Esophagus muscularis mucosa (tissue), 3 donors: ENCODE measurements at regions not wholly inside any gene's neighbourhood (a gene's known extent, or its start where the extent isn't known, plus 50 kb on each side); places are given as distances from the start of the nearest gene placed in this dataset.

Source experiments
- POLR2A ChIP-seq: fragments of 450-650 bp; IDR thresholded peaks from one replicate; pipeline ENCODE4 v1.6.1; 2017; ENCODE audit warnings: antibody characterized with exemption, moderate library complexity, mild to moderate bottlenecking, low read depth
- POLR2AphosphoS5 ChIP-seq, 2 donors: sonication (generic); formaldehyde crosslinking; IDR thresholded peaks; one replicate each; pipeline ENCODE4 v1.6.1; 2017; ENCODE audit warnings: antibody characterized with exemption in 2 of 2
- TF ChIP-seq, protein P1 (sequence below), 3 experiments: fragments of 200-600 bp in 2 of 3; fragments of 450-650 bp in 1 of 3; sonication (generic) in 2 of 3; IDR thresholded peaks; one replicate each; pipeline ENCODE4 v1.5.1; 2017 to 2019; ENCODE audit warnings: antibody characterized with exemption in 3 of 3, mild to moderate bottlenecking in 2 of 3, moderate library complexity in 1 of 3

DNA sequence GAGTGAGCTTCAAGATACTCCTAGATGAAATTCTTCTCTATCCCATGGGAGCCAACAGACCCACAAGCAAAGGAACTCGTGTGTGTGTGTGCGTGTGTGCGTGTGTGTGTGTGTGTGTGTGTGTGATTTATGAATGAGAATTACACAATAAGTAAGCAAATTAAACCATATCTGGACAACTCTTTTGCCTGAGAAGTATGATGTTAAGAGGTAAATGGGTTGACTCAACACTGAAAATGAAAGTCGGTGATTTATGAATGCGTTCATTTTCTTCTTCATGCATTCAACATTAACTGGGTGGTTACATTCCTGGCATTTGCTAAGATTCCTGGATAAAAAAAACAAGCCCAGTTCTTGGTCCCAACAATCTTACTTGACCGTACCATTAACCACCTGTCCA lies 171.3 kb upstream of the ZNF462 start:
- TF ChIP-seq, protein P1, sequence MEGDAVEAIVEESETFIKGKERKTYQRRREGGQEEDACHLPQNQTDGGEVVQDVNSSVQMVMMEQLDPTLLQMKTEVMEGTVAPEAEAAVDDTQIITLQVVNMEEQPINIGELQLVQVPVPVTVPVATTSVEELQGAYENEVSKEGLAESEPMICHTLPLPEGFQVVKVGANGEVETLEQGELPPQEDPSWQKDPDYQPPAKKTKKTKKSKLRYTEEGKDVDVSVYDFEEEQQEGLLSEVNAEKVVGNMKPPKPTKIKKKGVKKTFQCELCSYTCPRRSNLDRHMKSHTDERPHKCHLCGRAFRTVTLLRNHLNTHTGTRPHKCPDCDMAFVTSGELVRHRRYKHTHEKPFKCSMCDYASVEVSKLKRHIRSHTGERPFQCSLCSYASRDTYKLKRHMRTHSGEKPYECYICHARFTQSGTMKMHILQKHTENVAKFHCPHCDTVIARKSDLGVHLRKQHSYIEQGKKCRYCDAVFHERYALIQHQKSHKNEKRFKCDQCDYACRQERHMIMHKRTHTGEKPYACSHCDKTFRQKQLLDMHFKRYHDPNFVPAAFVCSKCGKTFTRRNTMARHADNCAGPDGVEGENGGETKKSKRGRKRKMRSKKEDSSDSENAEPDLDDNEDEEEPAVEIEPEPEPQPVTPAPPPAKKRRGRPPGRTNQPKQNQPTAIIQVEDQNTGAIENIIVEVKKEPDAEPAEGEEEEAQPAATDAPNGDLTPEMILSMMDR (IDR thresholded peaks at IDR 0.05), result no peak
- TF ChIP-seq POLR2A, result no peak
- no peak for TF ChIP-seq POLR2AphosphoS5 (IDR thresholded peaks at IDR 0.05)
